ENCODE measurements at regions not wholly inside any gene's neighbourhood (a gene's known extent, or its start where the extent isn't known, plus 50 kb on each side); places are given as distances from the start of the nearest gene placed in this dataset.

- TF ChIP-seq, protein P1, sequence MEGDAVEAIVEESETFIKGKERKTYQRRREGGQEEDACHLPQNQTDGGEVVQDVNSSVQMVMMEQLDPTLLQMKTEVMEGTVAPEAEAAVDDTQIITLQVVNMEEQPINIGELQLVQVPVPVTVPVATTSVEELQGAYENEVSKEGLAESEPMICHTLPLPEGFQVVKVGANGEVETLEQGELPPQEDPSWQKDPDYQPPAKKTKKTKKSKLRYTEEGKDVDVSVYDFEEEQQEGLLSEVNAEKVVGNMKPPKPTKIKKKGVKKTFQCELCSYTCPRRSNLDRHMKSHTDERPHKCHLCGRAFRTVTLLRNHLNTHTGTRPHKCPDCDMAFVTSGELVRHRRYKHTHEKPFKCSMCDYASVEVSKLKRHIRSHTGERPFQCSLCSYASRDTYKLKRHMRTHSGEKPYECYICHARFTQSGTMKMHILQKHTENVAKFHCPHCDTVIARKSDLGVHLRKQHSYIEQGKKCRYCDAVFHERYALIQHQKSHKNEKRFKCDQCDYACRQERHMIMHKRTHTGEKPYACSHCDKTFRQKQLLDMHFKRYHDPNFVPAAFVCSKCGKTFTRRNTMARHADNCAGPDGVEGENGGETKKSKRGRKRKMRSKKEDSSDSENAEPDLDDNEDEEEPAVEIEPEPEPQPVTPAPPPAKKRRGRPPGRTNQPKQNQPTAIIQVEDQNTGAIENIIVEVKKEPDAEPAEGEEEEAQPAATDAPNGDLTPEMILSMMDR (IDR thresholded peaks at IDR 0.05; ENCODE audit: insufficient read depth, low read length), result no peak
- TF ChIP-seq POLR2AphosphoS5 (IDR thresholded peaks at IDR 0.05; ENCODE audit: low read depth), result no peak
- TF ChIP-seq GABPA (IDR thresholded peaks at IDR 0.05; ENCODE audit: low read depth), result no peak
- TF ChIP-seq SPI1 (IDR thresholded peaks at IDR 0.05; ENCODE audit: borderline replicate concordance, low read depth), result no peak
- TF ChIP-seq, protein P2, sequence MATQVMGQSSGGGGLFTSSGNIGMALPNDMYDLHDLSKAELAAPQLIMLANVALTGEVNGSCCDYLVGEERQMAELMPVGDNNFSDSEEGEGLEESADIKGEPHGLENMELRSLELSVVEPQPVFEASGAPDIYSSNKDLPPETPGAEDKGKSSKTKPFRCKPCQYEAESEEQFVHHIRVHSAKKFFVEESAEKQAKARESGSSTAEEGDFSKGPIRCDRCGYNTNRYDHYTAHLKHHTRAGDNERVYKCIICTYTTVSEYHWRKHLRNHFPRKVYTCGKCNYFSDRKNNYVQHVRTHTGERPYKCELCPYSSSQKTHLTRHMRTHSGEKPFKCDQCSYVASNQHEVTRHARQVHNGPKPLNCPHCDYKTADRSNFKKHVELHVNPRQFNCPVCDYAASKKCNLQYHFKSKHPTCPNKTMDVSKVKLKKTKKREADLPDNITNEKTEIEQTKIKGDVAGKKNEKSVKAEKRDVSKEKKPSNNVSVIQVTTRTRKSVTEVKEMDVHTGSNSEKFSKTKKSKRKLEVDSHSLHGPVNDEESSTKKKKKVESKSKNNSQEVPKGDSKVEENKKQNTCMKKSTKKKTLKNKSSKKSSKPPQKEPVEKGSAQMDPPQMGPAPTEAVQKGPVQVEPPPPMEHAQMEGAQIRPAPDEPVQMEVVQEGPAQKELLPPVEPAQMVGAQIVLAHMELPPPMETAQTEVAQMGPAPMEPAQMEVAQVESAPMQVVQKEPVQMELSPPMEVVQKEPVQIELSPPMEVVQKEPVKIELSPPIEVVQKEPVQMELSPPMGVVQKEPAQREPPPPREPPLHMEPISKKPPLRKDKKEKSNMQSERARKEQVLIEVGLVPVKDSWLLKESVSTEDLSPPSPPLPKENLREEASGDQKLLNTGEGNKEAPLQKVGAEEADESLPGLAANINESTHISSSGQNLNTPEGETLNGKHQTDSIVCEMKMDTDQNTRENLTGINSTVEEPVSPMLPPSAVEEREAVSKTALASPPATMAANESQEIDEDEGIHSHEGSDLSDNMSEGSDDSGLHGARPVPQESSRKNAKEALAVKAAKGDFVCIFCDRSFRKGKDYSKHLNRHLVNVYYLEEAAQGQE (IDR thresholded peaks at IDR 0.05; ENCODE audit: insufficient replicate concordance, low read depth), result no peak
Measured at GRCh38 chr2:128551435-128551834, 232.8 kb upstream of the HS6ST1 start.

All from HL-60 (cell line).